ENCODE measurements at regions not wholly inside any gene's neighbourhood (a gene's known extent, or its start where the extent isn't known, plus 50 kb on each side); places are given as distances from the start of the nearest gene placed in this dataset.

GRCh38 chr15:72872066-72872845 is 88.7 kb upstream of the ADPGK start:
- Histone ChIP-seq H3K9me3 (no peaks in the 10 kb centered on the region), H3K36me3 (no peaks in the 10 kb centered on the region), H3K4me3 (ENCODE audit: low read depth, low read length) (no peak overlapping the region), H3K4me1 (no peaks in the 10 kb centered on the region), H3K27me3 (peaks cover 5% of the 10 kb centered on the region)
- no peak for DNase-seq
- no peak for TF ChIP-seq CTCF (IDR thresholded peaks at IDR 0.05; ENCODE audit: low read depth, low read length)

DNA sequence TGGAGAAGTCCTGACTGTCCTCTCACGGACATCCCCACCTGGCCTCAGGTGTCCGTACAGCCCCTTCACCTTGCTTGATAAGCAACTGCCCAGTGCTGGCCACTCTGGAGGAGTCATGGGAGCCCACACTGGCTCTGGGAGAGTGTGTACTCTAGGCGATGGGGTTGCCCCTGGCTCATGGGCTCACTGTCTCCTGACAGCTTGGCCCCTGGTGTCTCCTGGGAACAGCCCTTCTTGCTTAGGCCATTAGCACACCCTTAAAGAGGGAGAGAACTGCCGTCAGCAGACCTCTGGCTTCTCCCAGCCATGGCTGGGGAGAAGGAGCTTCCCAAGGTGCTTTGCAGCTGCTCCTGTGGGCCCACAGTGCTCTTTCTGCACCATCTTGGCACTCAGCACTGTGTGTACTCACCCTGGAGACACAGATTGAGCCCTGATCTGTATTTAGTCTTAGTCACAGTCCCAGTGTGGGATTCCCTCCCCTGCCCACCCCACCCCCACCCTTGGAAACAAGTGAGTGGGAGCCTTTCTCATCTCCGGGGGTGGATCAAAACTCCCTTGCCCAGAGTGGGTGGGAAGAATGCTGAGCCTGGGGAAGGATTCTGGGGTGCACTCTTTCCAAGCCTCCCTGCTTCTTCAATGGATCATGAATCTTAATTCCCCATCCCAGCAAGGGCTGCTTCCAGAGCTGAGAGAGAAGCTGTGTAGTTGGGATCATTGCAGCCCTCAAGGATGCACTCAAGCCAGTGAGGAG is 83.5 kb upstream of the ADPGK start:
- no peak for TF ChIP-seq CTCF (IDR thresholded peaks at IDR 0.05; ENCODE audit: low read depth, low read length)
- H3K4me1 ChIP-seq: no peaks in the 10 kb centered on the region
- no peaks in the 10 kb centered on the region for H3K9me3 ChIP-seq
- H3K4me3 ChIP-seq (ENCODE audit: low read depth, low read length): no peak overlapping the region
- peaks cover 5% of the 10 kb centered on the region; the same call in 1 of the 2 replicates for H3K27me3 ChIP-seq
- DNase-seq: no peak
- H3K36me3 ChIP-seq: no peaks in the 10 kb centered on the region

DNA sequence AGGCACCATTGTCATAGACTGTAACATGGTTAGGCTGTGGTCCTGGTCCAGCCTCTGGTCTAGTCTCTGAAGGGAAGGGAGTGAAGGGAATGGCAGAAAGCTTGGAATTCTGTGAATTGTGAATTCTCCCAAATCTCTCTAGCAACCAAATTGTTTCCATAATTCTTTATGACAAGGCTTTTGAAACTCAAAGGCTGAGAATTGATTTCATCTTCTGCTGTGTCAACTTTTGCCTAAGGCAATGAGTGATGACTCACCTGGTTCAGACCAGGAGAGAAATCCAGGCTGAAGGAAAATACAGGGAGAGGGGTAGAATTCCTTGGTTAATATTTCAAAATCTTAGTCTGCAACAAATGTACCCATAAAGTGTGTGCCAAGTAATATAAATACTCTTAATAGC is 82.6 kb upstream of the ADPGK start:
- no peaks in the 10 kb centered on the region for H3K36me3 ChIP-seq
- no peaks in the 10 kb centered on the region for H3K9me3 ChIP-seq
- no peak for TF ChIP-seq CTCF (IDR thresholded peaks at IDR 0.05; ENCODE audit: low read depth, low read length)
- H3K4me3 ChIP-seq (ENCODE audit: low read depth, low read length): no peak overlapping the region
- no peak for DNase-seq
- H3K27me3 ChIP-seq: peaks cover 5% of the 10 kb centered on the region; the same call in 1 of the 2 replicates
- H3K4me1 ChIP-seq: no peaks in the 10 kb centered on the region

GRCh38 chr15:72865486-72865885 is 81.9 kb upstream of the ADPGK start:
- no peak for DNase-seq
- H3K27me3 ChIP-seq: peaks cover 5% of the 10 kb centered on the region; the same call in 1 of the 2 replicates
- no peaks in the 10 kb centered on the region for H3K36me3 ChIP-seq
- no peak for TF ChIP-seq CTCF (IDR thresholded peaks at IDR 0.05; ENCODE audit: low read depth, low read length)
- no peak overlapping the region for H3K4me3 ChIP-seq (ENCODE audit: low read depth, low read length)
- no peaks in the 10 kb centered on the region for H3K9me3 ChIP-seq
- no peaks in the 10 kb centered on the region for H3K4me1 ChIP-seq

DNA sequence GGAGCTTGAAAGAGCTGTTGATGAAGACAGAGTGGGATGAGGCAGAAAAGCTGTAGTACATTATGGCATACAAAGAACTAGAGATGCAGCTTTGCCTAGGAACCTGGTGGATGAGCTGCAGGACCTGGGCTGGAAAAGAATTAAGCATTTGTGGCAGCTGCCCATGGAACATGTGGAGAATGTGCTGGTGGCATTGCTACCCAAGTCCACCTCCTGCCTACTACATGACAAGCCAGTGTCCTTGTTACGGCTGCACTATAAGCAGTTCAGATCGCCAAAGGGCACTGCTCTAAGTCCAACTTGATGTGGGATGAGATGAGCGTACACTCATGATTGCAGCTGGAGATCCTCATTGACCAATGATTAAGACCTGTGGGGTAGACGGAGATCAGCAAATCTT is 81.1 kb upstream of the ADPGK start:
- no peaks in the 10 kb centered on the region for H3K36me3 ChIP-seq
- H3K4me1 ChIP-seq: no peaks in the 10 kb centered on the region
- TF ChIP-seq CTCF (IDR thresholded peaks at IDR 0.05; ENCODE audit: low read depth, low read length): no peak
- no peak overlapping the region for H3K4me3 ChIP-seq (ENCODE audit: low read depth, low read length)
- DNase-seq: no peak
- H3K27me3 ChIP-seq: peaks cover 5% of the 10 kb centered on the region; the same call in 1 of the 2 replicates
- H3K9me3 ChIP-seq: no peaks in the 10 kb centered on the region

All from BE2C (cell line).